ENCODE measurements at regions not wholly inside any gene's neighbourhood (a gene's known extent, or its start where the extent isn't known, plus 50 kb on each side); places are given as distances from the start of the nearest gene placed in this dataset.

- TF ChIP-seq POLR2AphosphoS5 (IDR thresholded peaks at IDR 0.05; ENCODE audit: low read depth, low read length) (no peak), REST (IDR thresholded peaks at IDR 0.05; ENCODE audit: insufficient read depth in 1 of 2, low read depth in 2 of 2, low read length in 2 of 2) (no peak), TAF1 (IDR thresholded peaks at IDR 0.05; ENCODE audit: borderline replicate concordance, insufficient read depth, low read length) (no peak)
Observed at GRCh38 chr4:184940500-184940899, 77.8 kb upstream of the HELT start.
